IMR-90 (cell line): ENCODE measurements at regions not wholly inside any gene's neighbourhood (a gene's known extent, or its start where the extent isn't known, plus 50 kb on each side); places are given as distances from the start of the nearest gene placed in this dataset.

Experiments
- ATAC-seq: fragments of 200-7000 bp; cut with Tn5 transposase; 2 replicates; pipeline ENCODE4 v1.9.1; 2020; ENCODE audit warnings: low read depth, mild to moderate bottlenecking, moderate library complexity
- BruUV-seq: library from RNA; stranded (reverse); fragments of 400-500 nt; replicated peaks from 2 replicates; lab custom pipeline; 2021; lab: Mats Ljungman, UMichigan
- CTCF ChIA-PET: fragments of 300-600 bp; formaldehyde crosslinking; extraction: SDS; loops from one replicate; lab custom pipeline; 2021; ENCODE audit warnings: antibody characterized with exemption; lab: Yijun Ruan, JAX
- POLR2A ChIA-PET: fragments of 300-600 bp; sonication (Branson Sonifier 250); formaldehyde crosslinking; loops from one replicate; lab custom pipeline; 2022; ENCODE audit warnings: antibody characterized with exemption; ENCODE audit not compliant: unreplicated experiment; lab: Charles Lee
- DNase-seq: peaks from one replicate; pipeline ENCODE4 v3.0.0; 2013
- H2AFZ ChIP-seq: replicated peaks from 2 replicates; pipeline ENCODE3; 2013; ENCODE audit warnings: low read length, mild to moderate bottlenecking; ENCODE audit not compliant: poor library complexity
- H2AK5ac ChIP-seq: 2 replicates; pipeline ENCODE4 v1.6.1; 2013; ENCODE audit warnings: low read depth, low read length, inconsistent platforms
- H2AK9ac ChIP-seq: replicated peaks from 2 replicates; pipeline ENCODE3; 2013; ENCODE audit warnings: mild to moderate bottlenecking, low read depth, low read length, moderate library complexity; ENCODE audit not compliant: poor library complexity
- H2BK120ac ChIP-seq: 2 replicates; pipeline ENCODE4 v1.6.1; 2013; ENCODE audit warnings: low read depth, low read length, inconsistent platforms
- H2BK15ac ChIP-seq: 3 replicates; pipeline ENCODE4 v1.6.1; 2013; ENCODE audit warnings: low read depth, low read length, inconsistent platforms
- H2BK20ac ChIP-seq: 2 replicates; pipeline ENCODE4 v1.6.1; 2013; ENCODE audit warnings: low read depth, mild to moderate bottlenecking, inconsistent platforms, low read length, moderate library complexity
- H2BK5ac ChIP-seq: 2 replicates; pipeline ENCODE4 v1.6.1; 2013; ENCODE audit warnings: mild to moderate bottlenecking, low read depth, low read length, inconsistent platforms; ENCODE audit not compliant: poor library complexity, severe bottlenecking
- H3K14ac ChIP-seq: replicated peaks from 2 replicates; pipeline ENCODE4 v1.6.1; 2013; ENCODE audit warnings: low read depth, low read length, inconsistent platforms
- H3K18ac ChIP-seq: 2 replicates; pipeline ENCODE4 v1.6.1; 2013; ENCODE audit warnings: low read depth, low read length, control low read depth
- H3K23ac ChIP-seq: 2 replicates; pipeline ENCODE4 v1.6.1; 2013; ENCODE audit warnings: low read depth, low read length, inconsistent platforms
- H3K27ac ChIP-seq: 2 replicates; pipeline ENCODE4 v1.5.1; 2013; ENCODE audit warnings: mild to moderate bottlenecking, control low read depth, low read length; ENCODE audit not compliant: insufficient read depth
- H3K27me3 ChIP-seq: 2 replicates; pipeline ENCODE4 v1.6.1; 2013; ENCODE audit warnings: low read length; ENCODE audit not compliant: control insufficient read depth, insufficient read depth
- H3K36me3 ChIP-seq: 2 replicates; pipeline ENCODE4 v1.6.1; 2013; ENCODE audit warnings: low read length, mixed read lengths; ENCODE audit not compliant: control insufficient read depth, insufficient read depth
- H3K4ac ChIP-seq: 2 replicates; pipeline ENCODE4 v1.6.1; 2013; ENCODE audit warnings: low read depth, low read length, inconsistent platforms
- H3K4me1 ChIP-seq: 2 replicates; pipeline ENCODE4 v1.6.1; 2013; ENCODE audit warnings: low read length, mixed read lengths; ENCODE audit not compliant: control insufficient read depth, insufficient read depth
- H3K4me2 ChIP-seq: 2 replicates; pipeline ENCODE4 v1.6.1; 2013; ENCODE audit warnings: low read depth, mild to moderate bottlenecking, control low read depth, low read length, moderate library complexity
- H3K4me3 ChIP-seq: 2 replicates; pipeline ENCODE4 v1.5.1; 2013; ENCODE audit warnings: low read depth, mild to moderate bottlenecking, control low read depth, low read length, moderate library complexity; ENCODE audit not compliant: insufficient read depth
- H3K56ac ChIP-seq: 2 replicates; pipeline ENCODE4 v1.6.1; 2013; ENCODE audit warnings: low read length, inconsistent platforms; ENCODE audit not compliant: insufficient read depth; ENCODE audit errors: extremely low read depth
- H3K79me1 ChIP-seq, 2 experiments: 2 replicates each; pipeline ENCODE4 v1.6.1; 2013; ENCODE audit warnings: low read length in 2 of 2, inconsistent platforms in 1 of 2, low read depth in 1 of 2
- H3K9ac ChIP-seq: 2 replicates; pipeline ENCODE4 v1.6.1; 2013; ENCODE audit warnings: low read depth, low read length, control low read depth
- H3K9me1 ChIP-seq: 2 replicates; pipeline ENCODE4 v1.6.1; 2013; ENCODE audit warnings: low read length, inconsistent platforms; ENCODE audit not compliant: insufficient read depth
- H3K9me3 ChIP-seq: 2 replicates; pipeline ENCODE4 v1.6.1; 2013; ENCODE audit warnings: low read length; ENCODE audit not compliant: control insufficient read depth, insufficient read depth
- H4K20me1 ChIP-seq: 2 replicates; pipeline ENCODE4 v1.6.1; 2013; ENCODE audit warnings: low read length, inconsistent platforms; ENCODE audit not compliant: insufficient read depth
- H4K5ac ChIP-seq: 2 replicates; pipeline ENCODE4 v1.6.1; 2013; ENCODE audit warnings: mild to moderate bottlenecking, low read depth, low read length, control low read depth
- H4K8ac ChIP-seq, 2 experiments: 2 replicates each; pipeline ENCODE4 v1.6.1; 2013; ENCODE audit warnings: low read depth in 2 of 2, low read length in 2 of 2, control low read depth in 1 of 2, inconsistent platforms in 1 of 2
- H4K91ac ChIP-seq: 2 replicates; pipeline ENCODE4 v1.6.1; 2013; ENCODE audit warnings: low read depth, low read length, inconsistent platforms; ENCODE audit not compliant: insufficient read depth
- BHLHE40 ChIP-seq: fragments of 150-350 bp; IDR thresholded peaks from 2 replicates; pipeline ENCODE4 v1.6.1; 2016; ENCODE audit warnings: mild to moderate bottlenecking, low read depth, low read length
- CEBPB ChIP-seq: IDR thresholded peaks from 2 replicates; pipeline ENCODE4 v1.6.1; 2012; ENCODE audit warnings: low read depth, low read length, improper control_type of control experiment
- CHD1 ChIP-seq: IDR thresholded peaks from 2 replicates; pipeline ENCODE4 v1.6.1; 2012; ENCODE audit warnings: low read depth, low read length, improper control_type of control experiment
- CTCF ChIP-seq: conservative IDR thresholded peaks from 2 replicates; pipeline ENCODE4 v1.5.1; 2012; ENCODE audit warnings: mild to moderate bottlenecking, low read depth, low read length, improper control_type of control experiment
- ELK1 ChIP-seq: fragments of 150-350 bp; IDR thresholded peaks from 2 replicates; pipeline ENCODE4 v1.6.1; 2016; ENCODE audit warnings: low read depth, mild to moderate bottlenecking, low read length, moderate library complexity, borderline replicate concordance
- FOS ChIP-seq: fragments of 150-350 bp; IDR thresholded peaks from 2 replicates; pipeline ENCODE4 v1.6.1; 2016; ENCODE audit warnings: low read depth, low read length
- MAFK ChIP-seq: IDR thresholded peaks from 2 replicates; pipeline ENCODE4 v1.6.1; 2012; ENCODE audit warnings: low read depth, low read length, improper control_type of control experiment
- MAZ ChIP-seq: IDR thresholded peaks from 2 replicates; pipeline ENCODE4 v1.6.1; 2012; ENCODE audit warnings: low read depth, mild to moderate bottlenecking, low read length, improper control_type of control experiment, moderate library complexity, borderline replicate concordance
- MXI1 ChIP-seq: IDR thresholded peaks from 2 replicates; pipeline ENCODE4 v1.6.1; 2012; ENCODE audit warnings: low read depth, mild to moderate bottlenecking, low read length, moderate library complexity, borderline replicate concordance
- NFE2L2 ChIP-seq: fragments of 150-350 bp; IDR thresholded peaks from 2 replicates; pipeline ENCODE4 v1.6.1; 2016; ENCODE audit warnings: low read depth, mild to moderate bottlenecking, low read length
- POLR2A ChIP-seq: IDR thresholded peaks from 2 replicates; pipeline ENCODE4 v1.6.1; 2012; ENCODE audit warnings: mild to moderate bottlenecking, low read depth, low read length
- RAD21 ChIP-seq: IDR thresholded peaks from 2 replicates; pipeline ENCODE4 v1.6.1; 2012; ENCODE audit warnings: low read length, improper control_type of control experiment
- RCOR1 ChIP-seq: IDR thresholded peaks from 2 replicates; pipeline ENCODE4 v1.6.1; 2012; ENCODE audit warnings: mild to moderate bottlenecking, low read length, improper control_type of control experiment; ENCODE audit not compliant: insufficient replicate concordance
- RFX5 ChIP-seq: IDR thresholded peaks from 2 replicates; pipeline ENCODE4 v1.8.0; 2012; ENCODE audit warnings: low read depth, mild to moderate bottlenecking, low read length, moderate library complexity
- SMC3 ChIP-seq: fragments of 150-350 bp; IDR thresholded peaks from 2 replicates; pipeline ENCODE4 v1.6.1; 2016; ENCODE audit warnings: low read depth, mild to moderate bottlenecking, antibody characterized with exemption, low read length, moderate library complexity
- USF2 ChIP-seq: fragments of 150-350 bp; IDR thresholded peaks from 2 replicates; pipeline ENCODE4 v1.6.1; 2017; ENCODE audit warnings: mild to moderate bottlenecking, antibody characterized with exemption, low read length, low read depth
- WGBS, 2 experiments: methylation state at CpG; one replicate each; pipeline versions ENCODE4 v1.1.5 to v1.1.7; 2013; ENCODE audit warnings: missing lambda C conversion rate in 2 of 2; ENCODE audit not compliant: insufficient read length in 1 of 2; ENCODE audit errors: extremely low coverage in 2 of 2; 5-methylcytosine and 5-hydroxymethylcytosine counted together
- dilution Hi-C: fragments of 300-500 bp; cut with HindIII; formaldehyde crosslinking; loops from one replicate; pipeline ENCODE4 v1.14.3; 2018; ENCODE audit warnings: low sequenced_read_pairs; ENCODE audit not compliant: unreplicated experiment
- in situ Hi-C: fragments of 300-500 bp; cut with MboI; formaldehyde crosslinking; loops from 3 replicates; pipeline ENCODE4 v1.14.3; 2019; ENCODE audit warnings: low sequenced_read_pairs, inconsistent platforms, mixed read lengths
- intact Hi-C: fragments of 100-400 bp; cut with micrococcal nuclease; formaldehyde crosslinking; loops from 2 replicates; pipeline ENCODE4 v1.10.0; 2022

GRCh38 chr11:16610213-16610737 is 128.2 kb upstream of the C11orf58 start:
- Histone ChIP-seq H2AFZ (no peak overlapping the region), H3K9me3 (no peaks in the 10 kb centered on the region), H3K4ac (no peak overlapping the region), H3K56ac (no peak overlapping the region), H3K36me3 (no peaks in the 10 kb centered on the region), H2BK120ac (no peak overlapping the region), H3K4me3 (no peak overlapping the region), H2BK5ac (no peak overlapping the region), H4K8ac (no peak overlapping the region), H3K79me1 (0 out of 4 replicates have a peak, but pooled peaks cover 0 to 5% of the 10 kb centered on the region in 2 experiments), H4K91ac (no peak overlapping the region), H3K27me3 (0 out of 2 replicates have a peak, but pooled peaks cover 2% of the 10 kb centered on the region), H3K27ac (no peak overlapping the region), H4K5ac (no peak overlapping the region), H3K9me1 (no peaks in the 10 kb centered on the region), H2AK9ac (no peak overlapping the region), H3K14ac (no peak overlapping the region), H3K4me2 (no peak overlapping the region), H3K4me1 (peaks cover 5% of the 10 kb centered on the region; the same call in 1 of the 2 replicates), H4K20me1 (no peaks in the 10 kb centered on the region), H3K23ac (no peak overlapping the region), H2AK5ac (no peak overlapping the region), H2BK15ac (no peak overlapping the region), H3K18ac (no peak overlapping the region), H3K9ac (no peak overlapping the region), H2BK20ac (no peak overlapping the region)
- dilution Hi-C loops: no loop called here
- ChIA-PET POLR2A (no interaction called here), CTCF (no interaction called here)
- DNase-seq (no peak), ATAC-seq (no peak)
- in situ Hi-C loops: loop anchor here (10.0 kb wide), 1 partner anchor 1275 kb away; no protein-coding TSS in a partner anchor
- BruUV-seq: no TSS peak
- WGBS, 2 experiments: 100% methylated on average over 7 of the region's 23 CpGs; no CpG with 5 or more reads in 1 of the 2 experiments
- no peak for TF ChIP-seq BHLHE40
- no peak for TF ChIP-seq MXI1
- TF ChIP-seq FOS: no peak
- no peak for TF ChIP-seq CEBPB
- no peak for TF ChIP-seq CTCF
- no peak for TF ChIP-seq RCOR1
- TF ChIP-seq RAD21: no peak
- no peak for TF ChIP-seq CHD1
- no peak for TF ChIP-seq SMC3
- no peak for TF ChIP-seq MAFK
- no peak for TF ChIP-seq POLR2A
- TF ChIP-seq MAZ: no peak
- TF ChIP-seq ELK1: no peak
- no peak for TF ChIP-seq USF2
- no peak for TF ChIP-seq NFE2L2
- TF ChIP-seq RFX5: no peak
- intact Hi-C loops: no loop called here
